ENCODE measurements at regions not wholly inside any gene's neighbourhood (a gene's known extent, or its start where the extent isn't known, plus 50 kb on each side); places are given as distances from the start of the nearest gene placed in this dataset.

DNA sequence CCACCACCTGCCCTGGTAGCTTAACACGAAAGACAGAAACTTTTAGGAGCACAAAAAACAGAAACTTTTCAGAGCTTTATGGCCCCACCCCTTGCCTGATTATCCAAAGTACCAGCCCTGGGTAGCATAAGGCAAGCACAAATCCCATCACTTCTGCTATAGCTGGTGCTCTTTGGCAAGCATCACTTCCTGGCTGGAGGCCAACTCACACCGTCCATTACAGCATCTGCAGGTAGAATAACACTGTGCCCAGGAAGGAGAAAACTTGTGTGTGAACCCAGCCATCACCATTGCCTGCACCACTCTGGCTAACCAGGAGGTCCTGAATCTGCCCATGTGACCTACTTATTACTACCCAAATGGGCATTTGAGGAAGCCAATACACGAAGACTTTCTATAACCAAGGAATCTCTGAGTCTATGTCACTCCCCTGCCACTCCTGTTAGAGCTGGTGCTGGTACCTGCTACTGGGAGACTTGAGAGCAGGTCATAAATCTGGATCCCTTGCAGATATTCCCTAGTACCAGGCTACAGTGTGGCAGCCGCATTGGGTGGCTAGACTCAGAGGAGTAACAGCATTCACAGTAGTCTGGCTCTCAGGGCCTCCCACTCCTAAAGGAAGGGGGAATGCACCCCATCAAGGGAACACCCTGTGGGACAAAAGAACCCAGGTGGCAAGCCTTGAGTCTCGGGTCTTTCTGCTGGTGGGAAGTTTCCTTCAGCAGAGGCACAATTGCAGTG lies 73.3 kb upstream of the AKAP13 start:
- H3K27me3 Mint-ChIP-seq: no peaks in the 10 kb centered on the region
- H3K9me3 Mint-ChIP-seq: peaks cover 0 to 5% (median 0%) of the 10 kb centered on the region in 7 donors
- ATAC-seq (ENCODE audit: low read depth in 2 of 2) (peak; percentile 28 to 40), DNase-seq (no peak)
- H3K27ac Mint-ChIP-seq: peak overlapping the region; percentile 37 to 95 (median 65)
- peaks cover 34 to 61% (median 49%) of the 10 kb centered on the region in 3 donors for H3K4me1 Mint-ChIP-seq
- H3K36me3 Mint-ChIP-seq: no peaks in the 10 kb centered on the region
- peak overlapping the region in 1 of 8 donors; percentile 47 for H3K4me3 Mint-ChIP-seq

DNA sequence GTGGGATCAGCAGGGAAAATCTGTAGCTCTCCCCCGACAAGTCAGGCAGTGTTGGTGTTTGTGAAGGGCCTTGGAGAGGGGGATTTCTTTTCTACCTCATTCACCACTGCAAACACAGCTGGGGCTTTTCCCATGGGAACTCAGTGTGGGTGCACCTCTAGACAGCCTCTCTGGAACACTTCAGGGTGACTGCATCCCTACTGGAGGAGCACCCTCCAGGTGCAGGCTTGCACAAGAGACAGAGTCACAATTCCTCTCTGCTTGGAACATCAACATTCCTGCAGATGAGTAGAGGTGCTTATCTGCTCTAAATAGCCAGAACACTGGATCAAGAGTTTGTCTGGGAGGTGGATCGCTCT lies 72.7 kb upstream of the AKAP13 start:
- peaks cover 0 to 5% (median 2%) of the 10 kb centered on the region in 7 donors for H3K9me3 Mint-ChIP-seq
- H3K27ac Mint-ChIP-seq: peak overlapping the region in 5 of 6 donors; percentile 37 to 95 (median 77)
- H3K4me1 Mint-ChIP-seq: peaks cover 36 to 61% (median 54%) of the 10 kb centered on the region in 3 donors
- H3K36me3 Mint-ChIP-seq: no peaks in the 10 kb centered on the region
- ATAC-seq (ENCODE audit: low read depth in 2 of 2) (no peak), DNase-seq (no peak)
- H3K4me3 Mint-ChIP-seq: peak overlapping the region in 1 of 8 donors; percentile 15
- H3K27me3 Mint-ChIP-seq: no peaks in the 10 kb centered on the region

DNA sequence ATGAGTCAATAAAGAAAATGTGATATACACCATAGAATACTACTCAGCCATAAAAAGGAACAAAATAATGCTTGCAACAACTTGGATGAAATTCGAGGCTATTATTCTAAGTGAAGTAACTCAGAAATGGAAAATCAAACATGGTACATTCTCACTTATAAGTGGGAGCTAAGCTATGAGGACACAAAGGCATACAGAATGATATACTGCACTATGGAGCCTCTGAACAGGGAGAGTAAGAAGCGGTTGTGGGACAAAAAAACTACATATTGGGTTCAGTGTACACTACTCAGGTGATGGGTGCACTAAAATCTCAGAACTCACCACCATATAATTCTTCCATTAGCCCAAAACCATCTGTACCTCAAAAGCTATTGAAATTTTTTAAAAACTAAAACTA lies 68.8 kb upstream of the AKAP13 start:
- peak overlapping the region in 5 of 6 donors; percentile 51 to 99 (median 88) for H3K27ac Mint-ChIP-seq
- H3K27me3 Mint-ChIP-seq: no peaks in the 10 kb centered on the region
- H3K9me3 Mint-ChIP-seq: peaks cover 0 to 5% (median 2%) of the 10 kb centered on the region in 7 donors
- ATAC-seq (ENCODE audit: low read depth in 2 of 2) (no peak), DNase-seq (no peak)
- peaks cover 64 to 94% (median 85%) of the 10 kb centered on the region in 3 donors for H3K4me1 Mint-ChIP-seq
- H3K4me3 Mint-ChIP-seq: peak overlapping the region in 3 of 8 donors; percentile 29 to 89 (median 53)
- H3K36me3 Mint-ChIP-seq: peaks cover 9 to 10% of the 10 kb centered on the region in 2 donors

- Mint-ChIP-seq H3K9me3 (peaks cover 0 to 5% (median 2%) of the 10 kb centered on the region in 7 donors), H3K4me1 (peaks cover 58 to 92% (median 83%) of the 10 kb centered on the region in 3 donors), H3K4me3 (peak overlapping the region; percentile 70 to 89 (median 80)), H3K27ac (peak overlapping the region; percentile 92 to 99 (median 96)), H3K36me3 (peaks cover 9 to 10% of the 10 kb centered on the region in 2 donors), H3K27me3 (no peaks in the 10 kb centered on the region)
- peak; percentile 98 to 99 for ATAC-seq (ENCODE audit: low read depth in 2 of 2)
- DNase-seq: peak; percentile 67
Observed at GRCh38 chr15:85312486-85312885, 67.9 kb upstream of the AKAP13 start.

GRCh38 chr15:85312929-85313331 lies 67.5 kb upstream of the AKAP13 start:
- H3K27ac Mint-ChIP-seq: peak overlapping the region; percentile 92 to 99 (median 96)
- peak in 1 of 2 donors; percentile 27 for ATAC-seq (ENCODE audit: low read depth in 2 of 2)

DNA sequence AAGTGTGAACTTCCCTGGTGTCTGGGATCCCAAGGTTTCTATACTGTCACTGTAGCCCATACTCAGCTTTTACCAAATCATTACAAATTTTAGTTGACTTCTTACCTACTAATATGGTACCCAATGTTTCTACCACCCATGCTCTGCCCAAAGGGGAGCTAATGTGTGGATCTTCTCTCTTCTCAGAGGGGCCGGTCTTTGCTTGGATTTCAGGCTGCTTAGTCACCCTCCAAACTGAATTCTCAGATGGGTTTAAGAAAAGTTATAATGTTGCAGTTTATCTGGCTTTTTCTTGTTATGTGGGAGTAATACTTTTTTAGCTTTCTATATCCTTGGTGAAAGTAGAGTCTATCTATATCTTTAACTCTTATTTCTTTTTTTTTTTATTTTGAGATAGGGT lies 67.1 kb upstream of the AKAP13 start:
- ATAC-seq (ENCODE audit: low read depth in 2 of 2) (no peak), DNase-seq (no peak)
- Mint-ChIP-seq H3K4me1 (peaks cover 59 to 92% (median 83%) of the 10 kb centered on the region in 3 donors), H3K27me3 (no peaks in the 10 kb centered on the region), H3K9me3 (peaks cover 0 to 5% (median 2%) of the 10 kb centered on the region in 7 donors), H3K36me3 (peaks cover 9 to 10% of the 10 kb centered on the region in 2 donors), H3K27ac (peak overlapping the region; percentile 92 to 99 (median 96)), H3K4me3 (peak overlapping the region in 7 of 8 donors; percentile 70 to 89 (median 80))

More at GRCh38 chr15:85312929-85313331, 67.5 kb upstream of the AKAP13 start:
- peaks cover 0 to 5% (median 2%) of the 10 kb centered on the region in 7 donors for H3K9me3 Mint-ChIP-seq
- peaks cover 9 to 10% of the 10 kb centered on the region in 2 donors for H3K36me3 Mint-ChIP-seq
- H3K4me3 Mint-ChIP-seq: peak overlapping the region; percentile 70 to 89 (median 80)
- peaks cover 58 to 92% (median 83%) of the 10 kb centered on the region in 3 donors for H3K4me1 Mint-ChIP-seq
- no peaks in the 10 kb centered on the region for H3K27me3 Mint-ChIP-seq
- no peak for DNase-seq

GRCh38 chr15:85314146-85314545 lies 66.3 kb upstream of the AKAP13 start:
- Mint-ChIP-seq H3K36me3 (peaks cover 9 to 10% of the 10 kb centered on the region in 2 donors), H3K27ac (peak overlapping the region in 4 of 6 donors; percentile 32 to 95 (median 92)), H3K4me3 (peak overlapping the region in 3 of 8 donors; percentile 12 to 56 (median 37)), H3K4me1 (peaks cover 56 to 92% (median 77%) of the 10 kb centered on the region in 3 donors), H3K9me3 (peaks cover 0 to 5% (median 2%) of the 10 kb centered on the region in 7 donors), H3K27me3 (no peaks in the 10 kb centered on the region)
- DNase-seq (no peak), ATAC-seq (ENCODE audit: low read depth in 2 of 2) (no peak)

DNA sequence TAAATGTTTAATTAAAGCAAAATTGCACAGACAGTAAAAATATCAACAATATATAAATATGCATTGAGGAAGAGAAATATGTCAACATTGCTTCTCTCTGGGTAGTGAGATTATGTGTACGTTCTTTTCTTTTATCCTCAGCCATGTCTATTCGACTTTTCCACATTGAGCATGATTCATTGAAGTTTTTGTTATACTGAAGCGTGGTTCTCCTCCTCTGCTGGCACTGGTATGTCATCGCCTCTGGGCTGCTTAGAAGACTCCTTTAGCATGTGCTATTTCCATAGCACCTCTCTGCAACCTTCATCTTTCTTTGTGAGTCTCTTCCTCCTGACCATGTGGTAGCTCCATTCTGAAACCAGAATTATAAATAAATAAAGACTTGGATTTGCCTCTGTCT lies 65.8 kb upstream of the AKAP13 start:
- Mint-ChIP-seq H3K4me3 (peak overlapping the region in 2 of 8 donors; percentile 37 to 38), H3K4me1 (peaks cover 58 to 92% (median 74%) of the 10 kb centered on the region in 3 donors), H3K27ac (peak overlapping the region in 5 of 6 donors; percentile 21 to 95 (median 92)), H3K36me3 (peaks cover 9 to 10% of the 10 kb centered on the region in 2 donors), H3K9me3 (peaks cover 0 to 5% (median 2%) of the 10 kb centered on the region in 7 donors), H3K27me3 (no peaks in the 10 kb centered on the region)
- DNase-seq (no peak), ATAC-seq (ENCODE audit: low read depth in 2 of 2) (no peak)

DNA sequence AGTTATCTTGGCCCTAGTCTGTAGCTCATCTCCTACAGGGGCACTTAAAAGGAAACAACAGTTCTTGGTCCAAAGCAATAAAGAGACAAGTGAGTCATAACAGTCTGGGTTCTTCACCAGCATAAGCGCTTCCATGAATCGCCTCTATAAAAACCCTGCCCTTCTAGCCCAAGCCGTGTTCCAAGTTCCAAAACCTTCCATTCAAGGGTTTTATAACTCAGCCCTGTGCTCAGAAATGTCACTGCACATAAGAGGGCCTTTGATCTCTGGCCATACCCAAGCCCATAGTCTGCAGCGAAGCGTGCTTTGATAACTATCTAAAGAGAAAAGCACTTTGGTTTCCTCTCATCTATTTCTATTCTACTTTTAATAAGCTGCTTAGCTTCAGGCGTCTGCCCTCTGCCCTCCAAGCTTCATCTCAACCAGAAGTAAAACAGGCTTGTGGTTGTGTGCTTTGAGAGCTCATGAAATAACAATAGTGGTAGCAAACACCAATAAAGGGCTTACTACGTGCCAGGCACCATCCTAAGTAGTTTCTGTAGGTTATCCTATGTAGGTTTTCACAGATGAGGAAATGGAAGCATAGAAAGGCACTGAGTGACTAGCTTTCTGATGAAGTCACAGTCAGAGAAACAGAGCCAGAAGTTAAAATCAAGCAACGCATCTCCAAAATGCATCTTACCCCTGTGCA lies 64.0 kb upstream of the AKAP13 start:
- Mint-ChIP-seq H3K27ac (peak overlapping the region; percentile 71 to 95 (median 86)), H3K36me3 (peaks cover 9 to 10% of the 10 kb centered on the region in 2 donors), H3K4me1 (peaks cover 53 to 82% (median 62%) of the 10 kb centered on the region in 3 donors), H3K4me3 (peak overlapping the region in 2 of 8 donors; percentile 60 to 70), H3K9me3 (peaks cover 0 to 4% (median 2%) of the 10 kb centered on the region in 7 donors), H3K27me3 (no peaks in the 10 kb centered on the region)
- DNase-seq (no peak), ATAC-seq (ENCODE audit: low read depth in 2 of 2) (no peak)

DNA sequence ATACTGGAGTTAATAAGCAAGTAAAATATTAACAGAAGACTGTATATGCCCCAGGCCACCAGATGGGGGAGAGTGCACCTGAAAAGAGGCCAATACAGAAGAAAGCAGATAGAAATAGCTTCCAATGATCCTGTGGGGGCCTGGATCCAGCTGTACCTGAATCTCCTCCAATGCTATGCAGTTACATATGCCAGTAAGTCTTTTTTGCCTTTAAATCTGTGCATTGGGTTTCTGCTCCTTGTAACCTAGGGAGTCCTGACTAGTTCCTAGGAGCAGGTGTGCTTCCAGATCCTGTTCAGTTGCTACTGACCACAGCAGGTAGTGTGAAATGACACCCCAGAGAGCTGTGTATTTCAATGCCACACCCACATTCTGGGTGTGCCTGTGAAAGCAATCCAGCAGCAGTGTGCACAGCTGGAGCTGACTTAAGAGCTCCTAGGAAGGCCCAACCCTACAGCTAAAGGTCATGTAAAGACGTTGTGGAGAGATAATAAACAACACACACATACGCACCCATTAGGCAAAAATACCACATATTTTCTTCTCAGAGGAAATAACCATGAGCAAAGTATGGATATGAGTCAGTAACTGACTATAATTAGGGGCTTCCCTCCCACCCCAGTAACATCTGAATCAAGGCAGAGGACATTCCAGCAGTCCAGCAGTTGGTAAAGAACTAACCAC lies 62.2 kb upstream of the AKAP13 start:
- no peak for DNase-seq
- ATAC-seq (ENCODE audit: low read depth in 2 of 2): peak; percentile 64 to 81
- no peaks in the 10 kb centered on the region for H3K27me3 Mint-ChIP-seq
- H3K4me3 Mint-ChIP-seq: peak overlapping the region in 1 of 8 donors; percentile 61
- peak overlapping the region in 5 of 6 donors; percentile 9 to 79 (median 51) for H3K27ac Mint-ChIP-seq
- H3K4me1 Mint-ChIP-seq: peaks cover 54 to 79% (median 55%) of the 10 kb centered on the region in 3 donors
- H3K9me3 Mint-ChIP-seq: peaks cover 0 to 9% (median 3%) of the 10 kb centered on the region in 7 donors
- peaks cover 9 to 18% of the 10 kb centered on the region in 2 donors for H3K36me3 Mint-ChIP-seq

GRCh38 chr15:85318732-85319076 lies 61.7 kb upstream of the AKAP13 start:
- H3K4me3 Mint-ChIP-seq: no peak overlapping the region
- no peaks in the 10 kb centered on the region for H3K27me3 Mint-ChIP-seq
- peak overlapping the region in 1 of 6 donors; percentile 51 for H3K27ac Mint-ChIP-seq
- peaks cover 52 to 79% (median 55%) of the 10 kb centered on the region in 3 donors for H3K4me1 Mint-ChIP-seq
- ATAC-seq (ENCODE audit: low read depth in 2 of 2) (peak in 1 of 2 donors; percentile 16), DNase-seq (no peak)
- H3K9me3 Mint-ChIP-seq: peaks cover 0 to 9% (median 3%) of the 10 kb centered on the region in 7 donors
- H3K36me3 Mint-ChIP-seq: peaks cover 9 to 21% of the 10 kb centered on the region in 2 donors

DNA sequence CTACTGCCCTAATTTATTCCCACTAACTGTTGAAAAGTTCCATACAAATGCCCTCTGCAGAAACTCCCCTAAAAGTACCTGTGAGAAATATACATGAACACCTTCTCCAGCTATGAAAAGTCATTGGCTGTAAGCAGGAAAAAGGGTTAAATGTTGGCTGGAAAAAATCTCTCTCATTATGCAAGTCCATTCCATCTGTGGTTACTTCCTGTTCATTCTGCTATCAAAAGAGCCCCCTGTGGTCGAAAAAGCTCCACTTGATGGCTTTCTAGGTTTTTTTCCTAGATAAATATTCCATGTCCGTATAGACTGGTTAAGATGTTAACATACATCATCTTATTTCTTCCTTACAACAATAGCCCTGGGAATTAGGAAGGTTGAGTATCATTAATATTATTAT lies 56.2 kb upstream of the AKAP13 start:
- peaks cover 0 to 11% of the 10 kb centered on the region in 2 donors for H3K36me3 Mint-ChIP-seq
- H3K27ac Mint-ChIP-seq: peak overlapping the region in 5 of 6 donors; percentile 39 to 86 (median 78)
- no peak for ATAC-seq (ENCODE audit: low read depth in 2 of 2)
- peaks cover 0 to 9% (median 2%) of the 10 kb centered on the region in 7 donors for H3K9me3 Mint-ChIP-seq
- H3K4me1 Mint-ChIP-seq: peaks cover 41 to 82% (median 43%) of the 10 kb centered on the region in 3 donors
- H3K27me3 Mint-ChIP-seq: no peaks in the 10 kb centered on the region
- peak overlapping the region in 4 of 8 donors; percentile 22 to 70 (median 37) for H3K4me3 Mint-ChIP-seq
- DNase-seq: no peak
